ENCODE measurements at regions not wholly inside any gene's neighbourhood (a gene's known extent, or its start where the extent isn't known, plus 50 kb on each side); places are given as distances from the start of the nearest gene placed in this dataset.
A peak's percentile ranks its signal among the peaks of the same experiment; 100 is the strongest.

GRCh38 chr2:234873103-234873827, 78.6 kb upstream of the SH3BP4 start:
- Histone ChIP-seq H3K9me3 (no peaks in the 10 kb centered on the region), H3K36me3 (no peaks in the 10 kb centered on the region), H3K4me1 (peaks cover 0 to 13% (median 0%) of the 10 kb centered on the region in 9 donors), H3K4me3 (no peak overlapping the region), H3K27ac (peak overlapping the region in 5 of 10 donors; percentile 61 to 88 (median 82)), H3K27me3 (no peaks in the 10 kb centered on the region)
- no peak for TF ChIP-seq CTCF (IDR thresholded peaks at IDR 0.05)
- DNase-seq (no peak), ATAC-seq (peak in 5 of 8 donors; percentile 17 to 62 (median 38))
- intact Hi-C loops (cut with DNase I): no loop called here
- 83 to 94% methylated on average over 14 of the region's 14 CpGs for WGBS, 2 donors

GRCh38 chr2:234869969-234870368, 81.8 kb upstream of the SH3BP4 start:
- ATAC-seq (no peak), DNase-seq (no peak)
- H3K9me3 ChIP-seq: peaks cover 0 to 5% (median 0%) of the 10 kb centered on the region in 11 donors
- intact Hi-C loops (cut with DNase I): no loop called here
- H3K4me1 ChIP-seq: peaks cover 0 to 13% (median 0%) of the 10 kb centered on the region in 9 donors
- 90 to 97% methylated on average over 3 of the region's 3 CpGs for WGBS, 2 donors
- H3K36me3 ChIP-seq: no peaks in the 10 kb centered on the region
- no peaks in the 10 kb centered on the region for H3K27me3 ChIP-seq
- no peak for TF ChIP-seq CTCF (IDR thresholded peaks at IDR 0.05)
- no peak overlapping the region for H3K4me3 ChIP-seq
- no peak overlapping the region for H3K27ac ChIP-seq

- peaks cover 0 to 6% (median 0%) of the 10 kb centered on the region in 11 donors for H3K9me3 ChIP-seq
- H3K4me1 ChIP-seq: peaks cover 0 to 13% (median 0%) of the 10 kb centered on the region in 9 donors
- H3K36me3 ChIP-seq: no peaks in the 10 kb centered on the region
- no peak overlapping the region for H3K4me3 ChIP-seq
- 46 to 60% methylated on average over 2 of the region's 2 CpGs for WGBS, 2 donors
- intact Hi-C loops (cut with DNase I): no loop called here
- TF ChIP-seq CTCF (IDR thresholded peaks at IDR 0.05): no peak
- DNase-seq: no peak
- no peaks in the 10 kb centered on the region for H3K27me3 ChIP-seq
- ATAC-seq: no peak
- H3K27ac ChIP-seq: no peak overlapping the region
Measured at GRCh38 chr2:234869164-234869563, 82.7 kb upstream of the SH3BP4 start.

GRCh38 chr2:234867882-234868285, 83.9 kb upstream of the SH3BP4 start:
- DNase-seq: no peak
- WGBS, 2 donors: 89% methylated on average over 3 of the region's 3 CpGs
- no peak overlapping the region for H3K4me3 ChIP-seq
- peaks cover 0 to 14% (median 8%) of the 10 kb centered on the region in 9 donors for H3K4me1 ChIP-seq
- no peak for TF ChIP-seq CTCF (IDR thresholded peaks at IDR 0.05)
- H3K9me3 ChIP-seq: peaks cover 0 to 6% (median 0%) of the 10 kb centered on the region in 11 donors
- no peak for ATAC-seq
- H3K27me3 ChIP-seq: no peaks in the 10 kb centered on the region
- H3K36me3 ChIP-seq: no peaks in the 10 kb centered on the region
- no peak overlapping the region for H3K27ac ChIP-seq
- intact Hi-C loops (cut with DNase I): no loop called here

Data from heart right ventricle (tissue), 16 donors.